ENCODE measurements at regions not wholly inside any gene's neighbourhood (a gene's known extent, or its start where the extent isn't known, plus 50 kb on each side); places are given as distances from the start of the nearest gene placed in this dataset.

- TF ChIP-seq CTCF (conservative IDR thresholded peaks at IDR 0.05; ENCODE audit: low read depth, low read length) (no peak), EZH2 (IDR thresholded peaks at IDR 0.05; ENCODE audit: borderline replicate concordance, low read depth, low read length, poor library complexity, severe bottlenecking) (no peak)
Observed at GRCh38 chr21:31475223-31475622, 131.2 kb upstream of the TIAM1 start.
